ENCODE measurements at regions not wholly inside any gene's neighbourhood (a gene's known extent, or its start where the extent isn't known, plus 50 kb on each side); places are given as distances from the start of the nearest gene placed in this dataset.

GRCh38 chr4:37169956-37170355, 74.6 kb upstream of the NWD2 start:
- TF ChIP-seq CTCF (IDR thresholded peaks at IDR 0.05; ENCODE audit: poor library complexity) (no peak), EZH2phosphoT487 (IDR thresholded peaks at IDR 0.05; ENCODE audit: low read depth, severe bottlenecking, unreplicated experiment) (no peak), EZH2 (IDR thresholded peaks at IDR 0.05; ENCODE audit: borderline replicate concordance) (no peak)

Measured in hepatocyte (in vitro differentiated cells).